Activated B cell treated with CpG ODN at 0.5 μM for 24 hours (primary cell): ENCODE measurements at regions not wholly inside any gene's neighbourhood (a gene's known extent, or its start where the extent isn't known, plus 50 kb on each side); places are given as distances from the start of the nearest gene placed in this dataset.

Experiments used
- ATAC-seq: fragments of 200-7000 bp; cut with Tn5 transposase; one replicate; pipeline ENCODE4 v1.10.0; 2021; ENCODE audit warnings: low read depth, mild to moderate bottlenecking, moderate library complexity
- CTCF ChIA-PET: fragments of 350-600 bp; sonication (Branson Sonifier 250); formaldehyde crosslinking; loops from one replicate; lab custom pipeline; 2021; ENCODE audit warnings: antibody characterized with exemption; lab: Charles Lee
- POLR2A ChIA-PET: fragments of 350-600 bp; sonication (Branson Sonifier 250); formaldehyde crosslinking; loops from one replicate; lab custom pipeline; 2021; ENCODE audit warnings: antibody characterized with exemption; lab: Charles Lee
- DNase-seq: peaks from one replicate; pipeline ENCODE4 v3.0.0; 2022
- H3K27ac Mint-ChIP-seq: one replicate; pipeline ENCODE4 v1.8.0; 2020; ENCODE audit warnings: mixed read lengths
- H3K27me3 Mint-ChIP-seq: one replicate; pipeline ENCODE4 v1.8.0; 2021; ENCODE audit warnings: mixed read lengths
- H3K36me3 Mint-ChIP-seq: one replicate; pipeline ENCODE4 v1.8.0; 2021; ENCODE audit warnings: low read depth, mixed read lengths
- H3K4me1 Mint-ChIP-seq: one replicate; pipeline ENCODE4 v1.8.0; 2021; ENCODE audit warnings: mixed read lengths
- H3K4me3 Mint-ChIP-seq: one replicate; pipeline ENCODE4 v1.8.0; 2020; ENCODE audit warnings: mild to moderate bottlenecking, mixed read lengths
- H3K9me3 Mint-ChIP-seq: one replicate; pipeline ENCODE4 v1.8.0; 2020; ENCODE audit warnings: mixed read lengths
- CTCF ChIP-seq: fragments of 200-600 bp; IDR thresholded peaks from one replicate; pipeline ENCODE4 v1.8.0; 2022; ENCODE audit warnings: antibody characterized with exemption, mild to moderate bottlenecking
- intact Hi-C: fragments of 100-400 bp; cut with micrococcal nuclease; formaldehyde crosslinking; loops from one replicate; pipeline ENCODE4 v1.15.1; 2024

GRCh38 chr10:31660300-31660699 lies 268.3 kb downstream of the ARHGAP12 start:
- ChIA-PET POLR2A (no interaction called here), CTCF (no interaction called here)
- Mint-ChIP-seq H3K36me3 (no peaks in the 10 kb centered on the region), H3K9me3 (no peaks in the 10 kb centered on the region), H3K27ac (no peak overlapping the region), H3K4me1 (no peaks in the 10 kb centered on the region), H3K27me3 (peaks cover 9% of the 10 kb centered on the region), H3K4me3 (no peak overlapping the region)
- TF ChIP-seq CTCF, result no peak
- intact Hi-C loops, result no loop called here
- DNase-seq (no peak), ATAC-seq (no peak)

GRCh38 chr10:31659665-31660064 lies 269.0 kb downstream of the ARHGAP12 start:
- no peak for DNase-seq
- H3K4me1 Mint-ChIP-seq, result no peaks in the 10 kb centered on the region
- no peaks in the 10 kb centered on the region for H3K9me3 Mint-ChIP-seq
- no peak overlapping the region for H3K27ac Mint-ChIP-seq
- ATAC-seq, result no peak
- no peaks in the 10 kb centered on the region for H3K36me3 Mint-ChIP-seq
- TF ChIP-seq CTCF, result no peak
- intact Hi-C loops, result no loop called here
- ChIA-PET CTCF (no interaction called here), POLR2A (no interaction called here)
- H3K4me3 Mint-ChIP-seq, result no peak overlapping the region
- peaks cover 9% of the 10 kb centered on the region for H3K27me3 Mint-ChIP-seq

GRCh38 chr10:31657434-31657872 lies 271.2 kb downstream of the ARHGAP12 start:
- Mint-ChIP-seq H3K36me3 (no peaks in the 10 kb centered on the region), H3K9me3 (no peaks in the 10 kb centered on the region), H3K27me3 (peaks cover 13% of the 10 kb centered on the region), H3K4me1 (no peaks in the 10 kb centered on the region), H3K4me3 (no peak overlapping the region), H3K27ac (no peak overlapping the region)
- POLR2A ChIA-PET, result no interaction called here
- DNase-seq (no peak), ATAC-seq (no peak)
- intact Hi-C loops, result no loop called here
- CTCF ChIA-PET, result no interaction called here
- no peak for TF ChIP-seq CTCF

GRCh38 chr10:31656851-31657433 lies 271.7 kb downstream of the ARHGAP12 start:
- Mint-ChIP-seq H3K27me3 (peaks cover 13% of the 10 kb centered on the region), H3K4me3 (no peak overlapping the region), H3K9me3 (no peaks in the 10 kb centered on the region), H3K36me3 (no peaks in the 10 kb centered on the region), H3K4me1 (no peaks in the 10 kb centered on the region), H3K27ac (no peak overlapping the region)
- ChIA-PET CTCF (no interaction called here), POLR2A (no interaction called here)
- ATAC-seq, result no peak
- intact Hi-C loops, result no loop called here
- DNase-seq, result no peak
- TF ChIP-seq CTCF, result no peak

- no peak for ATAC-seq
- Mint-ChIP-seq H3K4me3 (no peak overlapping the region), H3K36me3 (no peaks in the 10 kb centered on the region), H3K9me3 (no peaks in the 10 kb centered on the region), H3K4me1 (no peaks in the 10 kb centered on the region), H3K27ac (no peak overlapping the region), H3K27me3 (peaks cover 19% of the 10 kb centered on the region)
- DNase-seq, result no peak
- CTCF ChIA-PET, result no interaction called here
- no peak for TF ChIP-seq CTCF
- intact Hi-C loops, result no loop called here
- POLR2A ChIA-PET, result no interaction called here
Observed at GRCh38 chr10:31652038-31652437, 276.6 kb downstream of the ARHGAP12 start.
